OCI-LY3 (cell line): ENCODE measurements at regions not wholly inside any gene's neighbourhood (a gene's known extent, or its start where the extent isn't known, plus 50 kb on each side); places are given as distances from the start of the nearest gene placed in this dataset.

ENCODE experiments used
- CTCF ChIP-seq: fragments of 200-600, 300-600 bp; sonication (generic); IDR thresholded peaks from 2 replicates; pipeline ENCODE4 v1.5.1; 2014; ENCODE audit warnings: antibody characterized with exemption, low read length, low read depth
- EZH2phosphoT487 ChIP-seq: fragments of 200-600 bp; shearing (Covaris generic); IDR thresholded peaks from 2 replicates; pipeline ENCODE4 v1.6.1; 2018; ENCODE audit warnings: antibody characterized with exemption, mixed run types, low read depth

DNA sequence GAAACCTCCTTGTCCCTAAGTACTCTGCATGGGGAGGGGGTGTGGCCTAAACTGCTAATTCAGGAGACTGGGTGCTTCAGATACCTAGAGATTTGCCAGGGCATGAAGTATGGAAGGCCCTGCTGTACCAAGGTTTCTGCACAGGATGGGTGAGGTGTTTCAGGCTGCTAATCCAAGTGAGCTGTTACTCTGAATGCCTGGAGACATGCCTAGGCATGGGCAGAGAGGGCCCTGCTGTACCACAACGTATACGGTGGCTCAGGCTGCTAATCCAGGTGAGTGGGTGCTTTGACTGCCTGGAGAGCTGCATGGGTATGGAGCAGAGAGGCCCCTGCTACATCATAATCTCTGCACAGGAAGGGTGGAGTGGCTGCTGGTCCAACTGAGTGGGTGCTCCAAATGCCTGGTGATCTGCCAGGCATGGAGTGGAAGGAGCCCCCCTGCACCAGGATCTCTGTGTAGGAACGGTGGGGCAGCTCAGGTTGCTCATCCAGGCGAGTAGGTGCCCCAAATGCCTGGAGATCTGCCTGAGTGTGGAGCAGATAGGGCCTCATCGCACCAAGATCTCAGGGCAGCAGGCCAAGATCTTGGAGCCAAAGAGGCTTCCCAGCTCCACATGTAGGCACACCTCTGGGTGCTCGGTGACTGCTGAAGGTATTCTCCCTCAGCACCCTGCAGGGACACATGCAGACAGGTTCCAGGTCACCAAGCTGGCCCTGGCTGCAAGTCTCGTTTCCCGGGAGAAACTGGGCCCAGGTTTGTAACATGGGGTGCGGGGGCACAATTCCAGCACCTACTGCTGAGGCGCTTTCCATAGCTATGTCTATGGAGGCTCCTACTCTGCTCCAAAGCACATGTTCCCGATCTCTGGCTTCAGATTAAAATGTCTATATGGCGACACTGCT is 252.5 kb upstream of the PLXNA2 start:
- no peak for TF ChIP-seq CTCF
- no peak for TF ChIP-seq EZH2phosphoT487
